Activated T-cell treated with anti-CD3 and anti-CD28 coated beads, Interleukin-2, amount 50 U/mL, for 72 hours (primary cell): ENCODE measurements at regions not wholly inside any gene's neighbourhood (a gene's known extent, or its start where the extent isn't known, plus 50 kb on each side); places are given as distances from the start of the nearest gene placed in this dataset.

ENCODE experiments used
- ATAC-seq, 2 donors: fragments of 150-1000 bp; cut with Tn5 transposase; replicated peaks in 1 of 2; 2 replicates each; pipeline ENCODE4 v1.10.0; 2021; ENCODE audit warnings: moderate library complexity in 2 of 2, mild to moderate bottlenecking in 1 of 2
- DNase-seq, 2 donors: peaks; one replicate each; pipeline ENCODE4 v3.0.0; 2021 to 2022; ENCODE audit warnings: mixed read lengths in 1 of 2
- H3K27ac Mint-ChIP-seq: one replicate; pipeline ENCODE4 v1.8.0; 2022; ENCODE audit warnings: mild to moderate bottlenecking, moderate library complexity, mixed read lengths
- H3K27me3 Mint-ChIP-seq: one replicate; pipeline ENCODE4 v1.8.0; 2022; ENCODE audit warnings: low read depth, mixed read lengths
- H3K36me3 Mint-ChIP-seq, 2 donors: one replicate each; pipeline ENCODE4 v1.8.0; 2022; ENCODE audit warnings: mixed read lengths in 2 of 2, mild to moderate bottlenecking in 1 of 2; ENCODE audit not compliant: insufficient read depth in 2 of 2
- H3K4me1 Mint-ChIP-seq: one replicate; pipeline ENCODE4 v1.8.0; 2022; ENCODE audit warnings: low read depth, mixed read lengths
- H3K4me3 Mint-ChIP-seq, 2 donors: one replicate each; pipeline ENCODE4 v1.8.0; 2022; ENCODE audit warnings: mild to moderate bottlenecking in 2 of 2, mixed read lengths in 2 of 2, moderate library complexity in 2 of 2
- H3K9me3 Mint-ChIP-seq, 2 donors: one replicate each; pipeline ENCODE4 v1.8.0; 2022; ENCODE audit warnings: mixed read lengths in 2 of 2

- no peak overlapping the region for H3K4me3 Mint-ChIP-seq
Observed at GRCh38 chr7:21371360-21371759, 56.5 kb upstream of the SP4 start.

GRCh38 chr7:21373031-21373430, 54.9 kb upstream of the SP4 start:
- Mint-ChIP-seq H3K9me3 (peaks cover 8 to 10% of the 10 kb centered on the region in 2 donors), H3K4me1 (peaks cover 8% of the 10 kb centered on the region), H3K4me3 (no peak overlapping the region), H3K36me3 (peaks cover 11 to 15% of the 10 kb centered on the region in 2 donors), H3K27me3 (no peaks in the 10 kb centered on the region), H3K27ac (no peak overlapping the region)
- DNase-seq, result no peak
- no peak for ATAC-seq

More at GRCh38 chr7:21371360-21371759, 56.5 kb upstream of the SP4 start:
- Mint-ChIP-seq H3K36me3 (no peaks in the 10 kb centered on the region), H3K27me3 (no peaks in the 10 kb centered on the region), H3K4me1 (peaks cover 18% of the 10 kb centered on the region), H3K27ac (no peak overlapping the region), H3K9me3 (peaks cover 0 to 3% of the 10 kb centered on the region in 2 donors)
- ATAC-seq (no peak), DNase-seq (no peak)

DNA sequence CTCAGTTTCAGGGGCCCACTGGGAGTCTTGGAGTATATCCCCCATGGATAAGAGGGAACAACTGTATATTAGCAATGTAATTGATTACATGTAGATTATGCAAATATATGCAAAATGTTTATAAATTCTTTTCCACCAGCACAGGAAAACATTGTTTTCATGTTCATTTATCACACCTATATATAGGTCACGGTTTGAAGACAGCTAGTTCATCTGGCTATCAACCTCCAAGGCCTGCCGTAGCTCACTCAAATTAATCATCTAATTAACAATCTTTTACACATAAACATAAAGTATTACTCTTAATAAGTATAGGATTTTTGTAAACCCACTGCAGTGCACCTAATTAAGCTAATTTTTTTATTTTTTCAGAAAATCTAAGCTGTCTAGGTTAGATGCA, 53.7 kb upstream of the SP4 start:
- H3K27ac Mint-ChIP-seq, result no peak overlapping the region
- peaks cover 11 to 12% of the 10 kb centered on the region in 2 donors for H3K9me3 Mint-ChIP-seq
- DNase-seq, result no peak
- H3K4me1 Mint-ChIP-seq, result peaks cover 8% of the 10 kb centered on the region
- H3K27me3 Mint-ChIP-seq, result no peaks in the 10 kb centered on the region
- H3K4me3 Mint-ChIP-seq, result no peak overlapping the region
- no peak for ATAC-seq
- peaks cover 14 to 19% of the 10 kb centered on the region in 2 donors for H3K36me3 Mint-ChIP-seq

DNA sequence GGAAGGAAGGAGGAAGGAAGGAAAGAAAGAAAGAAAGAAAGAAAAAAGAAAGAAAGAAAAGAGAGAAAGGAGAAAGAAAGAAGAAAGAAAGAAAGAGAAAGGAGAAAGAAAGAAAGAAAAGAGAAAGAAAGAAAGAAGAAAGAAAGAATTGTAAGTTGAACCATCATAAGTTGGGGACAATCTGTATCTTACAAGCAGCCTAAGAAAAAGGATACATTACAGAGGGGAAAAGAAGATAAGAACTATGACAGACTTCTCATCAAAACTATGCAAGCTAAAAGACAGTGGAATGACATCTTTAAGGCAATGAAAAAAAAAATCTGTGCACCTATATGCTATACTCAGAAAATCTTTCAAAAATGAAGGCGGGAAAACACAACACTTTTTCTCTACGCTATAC, 50.3 kb upstream of the SP4 start:
- no peak for ATAC-seq
- Mint-ChIP-seq H3K27me3 (no peaks in the 10 kb centered on the region), H3K9me3 (peaks cover 11 to 12% of the 10 kb centered on the region in 2 donors), H3K36me3 (peaks cover 14 to 19% of the 10 kb centered on the region in 2 donors), H3K4me3 (no peak overlapping the region), H3K27ac (no peak overlapping the region), H3K4me1 (no peaks in the 10 kb centered on the region)
- DNase-seq, result no peak
